ENCODE measurements at regions not wholly inside any gene's neighbourhood (a gene's known extent, or its start where the extent isn't known, plus 50 kb on each side); places are given as distances from the start of the nearest gene placed in this dataset.

GRCh38 chr9:1222511-1222910, 172.4 kb downstream of the DMRT2 start:
- H3K27me3 ChIP-seq (ENCODE audit: control insufficient read depth in 4 of 4, insufficient read depth in 4 of 4, low read length in 3 of 4) = no peaks in the 10 kb centered on the region
- TF ChIP-seq EGR1 (IDR thresholded peaks at IDR 0.05; ENCODE audit: low read depth in 2 of 2) = no peak
- no peak for TF ChIP-seq FOXA1 (IDR thresholded peaks at IDR 0.05)
- no peak for TF ChIP-seq JUND (IDR thresholded peaks at IDR 0.05)
- TF ChIP-seq, protein P1, sequence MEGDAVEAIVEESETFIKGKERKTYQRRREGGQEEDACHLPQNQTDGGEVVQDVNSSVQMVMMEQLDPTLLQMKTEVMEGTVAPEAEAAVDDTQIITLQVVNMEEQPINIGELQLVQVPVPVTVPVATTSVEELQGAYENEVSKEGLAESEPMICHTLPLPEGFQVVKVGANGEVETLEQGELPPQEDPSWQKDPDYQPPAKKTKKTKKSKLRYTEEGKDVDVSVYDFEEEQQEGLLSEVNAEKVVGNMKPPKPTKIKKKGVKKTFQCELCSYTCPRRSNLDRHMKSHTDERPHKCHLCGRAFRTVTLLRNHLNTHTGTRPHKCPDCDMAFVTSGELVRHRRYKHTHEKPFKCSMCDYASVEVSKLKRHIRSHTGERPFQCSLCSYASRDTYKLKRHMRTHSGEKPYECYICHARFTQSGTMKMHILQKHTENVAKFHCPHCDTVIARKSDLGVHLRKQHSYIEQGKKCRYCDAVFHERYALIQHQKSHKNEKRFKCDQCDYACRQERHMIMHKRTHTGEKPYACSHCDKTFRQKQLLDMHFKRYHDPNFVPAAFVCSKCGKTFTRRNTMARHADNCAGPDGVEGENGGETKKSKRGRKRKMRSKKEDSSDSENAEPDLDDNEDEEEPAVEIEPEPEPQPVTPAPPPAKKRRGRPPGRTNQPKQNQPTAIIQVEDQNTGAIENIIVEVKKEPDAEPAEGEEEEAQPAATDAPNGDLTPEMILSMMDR (IDR thresholded peaks at IDR 0.05; ENCODE audit: low read depth, low read length, missing input control) = no peak
- TF ChIP-seq TAF1 (conservative IDR thresholded peaks at IDR 0.05) = no peak
- TF ChIP-seq GABPA (IDR thresholded peaks at IDR 0.05 in 1 of 2, conservative IDR thresholded peaks at IDR 0.05 in 1 of 2) = no peak
- no peak for TF ChIP-seq RAD21 (IDR thresholded peaks at IDR 0.05)
- TF ChIP-seq MAX (IDR thresholded peaks at IDR 0.05) = no peak
- TF ChIP-seq, protein P2, sequence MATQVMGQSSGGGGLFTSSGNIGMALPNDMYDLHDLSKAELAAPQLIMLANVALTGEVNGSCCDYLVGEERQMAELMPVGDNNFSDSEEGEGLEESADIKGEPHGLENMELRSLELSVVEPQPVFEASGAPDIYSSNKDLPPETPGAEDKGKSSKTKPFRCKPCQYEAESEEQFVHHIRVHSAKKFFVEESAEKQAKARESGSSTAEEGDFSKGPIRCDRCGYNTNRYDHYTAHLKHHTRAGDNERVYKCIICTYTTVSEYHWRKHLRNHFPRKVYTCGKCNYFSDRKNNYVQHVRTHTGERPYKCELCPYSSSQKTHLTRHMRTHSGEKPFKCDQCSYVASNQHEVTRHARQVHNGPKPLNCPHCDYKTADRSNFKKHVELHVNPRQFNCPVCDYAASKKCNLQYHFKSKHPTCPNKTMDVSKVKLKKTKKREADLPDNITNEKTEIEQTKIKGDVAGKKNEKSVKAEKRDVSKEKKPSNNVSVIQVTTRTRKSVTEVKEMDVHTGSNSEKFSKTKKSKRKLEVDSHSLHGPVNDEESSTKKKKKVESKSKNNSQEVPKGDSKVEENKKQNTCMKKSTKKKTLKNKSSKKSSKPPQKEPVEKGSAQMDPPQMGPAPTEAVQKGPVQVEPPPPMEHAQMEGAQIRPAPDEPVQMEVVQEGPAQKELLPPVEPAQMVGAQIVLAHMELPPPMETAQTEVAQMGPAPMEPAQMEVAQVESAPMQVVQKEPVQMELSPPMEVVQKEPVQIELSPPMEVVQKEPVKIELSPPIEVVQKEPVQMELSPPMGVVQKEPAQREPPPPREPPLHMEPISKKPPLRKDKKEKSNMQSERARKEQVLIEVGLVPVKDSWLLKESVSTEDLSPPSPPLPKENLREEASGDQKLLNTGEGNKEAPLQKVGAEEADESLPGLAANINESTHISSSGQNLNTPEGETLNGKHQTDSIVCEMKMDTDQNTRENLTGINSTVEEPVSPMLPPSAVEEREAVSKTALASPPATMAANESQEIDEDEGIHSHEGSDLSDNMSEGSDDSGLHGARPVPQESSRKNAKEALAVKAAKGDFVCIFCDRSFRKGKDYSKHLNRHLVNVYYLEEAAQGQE (IDR thresholded peaks at IDR 0.05) = no peak
- TF ChIP-seq HNF4G (IDR thresholded peaks at IDR 0.05) = no peak
- no peak for TF ChIP-seq FOXA2 (IDR thresholded peaks at IDR 0.05)
- no peak for TF ChIP-seq NR2F2 (IDR thresholded peaks at IDR 0.05)
- no peak for TF ChIP-seq YY1 (IDR thresholded peaks at IDR 0.05)
- TF ChIP-seq HNF4A (conservative IDR thresholded peaks at IDR 0.05) = no peak
- TF ChIP-seq ZBTB33 (IDR thresholded peaks at IDR 0.05) = no peak
- no peak for TF ChIP-seq RXRA (IDR thresholded peaks at IDR 0.05)

More at GRCh38 chr9:1222511-1222910, 172.4 kb downstream of the DMRT2 start:
- H3K4me1 ChIP-seq (ENCODE audit: control insufficient read depth in 4 of 4, insufficient read depth in 4 of 4, low read length in 3 of 4) = no peaks in the 10 kb centered on the region
- H3K4me3 ChIP-seq (ENCODE audit: low read depth in 1 of 3, low read length in 3 of 3) = no peak overlapping the region
- no peaks in the 10 kb centered on the region for H3K9me3 ChIP-seq (ENCODE audit: control insufficient read depth in 4 of 4, low read length in 3 of 4)
- no peaks in the 10 kb centered on the region for H3K36me3 ChIP-seq (ENCODE audit: control insufficient read depth in 4 of 4, insufficient read depth in 3 of 4, low read depth in 1 of 4, low read length in 3 of 4)
- 62% methylated on average over 3 of the region's 3 CpGs for whole genome bisulfite sequencing
- H3K9ac ChIP-seq (ENCODE audit: low read depth in 1 of 2, low read length in 2 of 2) = no peak overlapping the region
- H3K27ac ChIP-seq (ENCODE audit: low read depth in 1 of 2, low read length in 2 of 2) = no peak overlapping the region
- DNase-seq (ENCODE audit: low spot score) = no peak

Data from liver (tissue), 8 donors.